ENCODE measurements at regions not wholly inside any gene's neighbourhood (a gene's known extent, or its start where the extent isn't known, plus 50 kb on each side); places are given as distances from the start of the nearest gene placed in this dataset.

GRCh38 chr11:103682318-103683184 lies 353.9 kb upstream of the DDI1 start:
- H3K9ac ChIP-seq (ENCODE audit: low read depth in 1 of 2, low read length in 2 of 2), result no peak overlapping the region
- peak; percentile 41 for DNase-seq (ENCODE audit: low spot score)
- no peak overlapping the region for H3K27ac ChIP-seq (ENCODE audit: low read depth in 1 of 2, low read length in 2 of 2)
- TF ChIP-seq HNF4A (conservative IDR thresholded peaks at IDR 0.05) (peak in 1 of 2 donors; percentile 6), NR2F2 (IDR thresholded peaks at IDR 0.05) (peak; percentile 83), CTCF (IDR thresholded peaks at IDR 0.05; ENCODE audit: low read depth, low read length, missing input control) (peak; percentile 66), HNF4G (IDR thresholded peaks at IDR 0.05) (no peak), RAD21 (IDR thresholded peaks at IDR 0.05) (peak; percentile 92)
- no peaks in the 10 kb centered on the region for H3K9me3 ChIP-seq (ENCODE audit: control insufficient read depth in 4 of 4, low read length in 3 of 4)
- 15% methylated on average over 8 of the region's 8 CpGs for WGBS
- H3K4me1 ChIP-seq (ENCODE audit: control insufficient read depth in 4 of 4, insufficient read depth in 4 of 4, low read length in 3 of 4), result no peaks in the 10 kb centered on the region
- H3K36me3 ChIP-seq (ENCODE audit: control insufficient read depth in 4 of 4, insufficient read depth in 3 of 4, low read depth in 1 of 4, low read length in 3 of 4), result no peaks in the 10 kb centered on the region
- no peaks in the 10 kb centered on the region for H3K27me3 ChIP-seq (ENCODE audit: control insufficient read depth in 4 of 4, insufficient read depth in 4 of 4, low read length in 3 of 4)
- H3K4me3 ChIP-seq (ENCODE audit: low read depth in 1 of 3, low read length in 3 of 3), result no peak overlapping the region

GRCh38 chr11:103683576-103683975 lies 352.9 kb upstream of the DDI1 start:
- 76% methylated on average over 2 of the region's 2 CpGs for WGBS
- Histone ChIP-seq H3K9me3 (ENCODE audit: control insufficient read depth in 4 of 4, low read length in 3 of 4) (no peaks in the 10 kb centered on the region), H3K9ac (ENCODE audit: low read depth in 1 of 2, low read length in 2 of 2) (no peak overlapping the region), H3K27me3 (ENCODE audit: control insufficient read depth in 4 of 4, insufficient read depth in 4 of 4, low read length in 3 of 4) (no peaks in the 10 kb centered on the region), H3K4me3 (ENCODE audit: low read depth in 1 of 3, low read length in 3 of 3) (no peak overlapping the region), H3K4me1 (ENCODE audit: control insufficient read depth in 4 of 4, insufficient read depth in 4 of 4, low read length in 3 of 4) (no peaks in the 10 kb centered on the region), H3K36me3 (ENCODE audit: control insufficient read depth in 4 of 4, insufficient read depth in 3 of 4, low read depth in 1 of 4, low read length in 3 of 4) (no peaks in the 10 kb centered on the region), H3K27ac (ENCODE audit: low read depth in 1 of 2, low read length in 2 of 2) (no peak overlapping the region)
- TF ChIP-seq REST (IDR thresholded peaks at IDR 0.05) (no peak), CTCF (IDR thresholded peaks at IDR 0.05; ENCODE audit: low read depth, low read length, missing input control) (no peak), NR2F2 (IDR thresholded peaks at IDR 0.05) (no peak), FOXA1 (IDR thresholded peaks at IDR 0.05) (no peak), EGR1 (IDR thresholded peaks at IDR 0.05; ENCODE audit: low read depth in 2 of 2) (no peak), TAF1 (conservative IDR thresholded peaks at IDR 0.05) (no peak), YY1 (IDR thresholded peaks at IDR 0.05) (no peak), HNF4G (IDR thresholded peaks at IDR 0.05) (no peak), GABPA (IDR thresholded peaks at IDR 0.05 in 1 of 2, conservative IDR thresholded peaks at IDR 0.05 in 1 of 2) (no peak), JUND (IDR thresholded peaks at IDR 0.05) (no peak), FOXA2 (IDR thresholded peaks at IDR 0.05) (no peak), ATF3 (IDR thresholded peaks at IDR 0.05) (no peak), SP1 (IDR thresholded peaks at IDR 0.05) (no peak), HNF4A (conservative IDR thresholded peaks at IDR 0.05) (no peak), RAD21 (IDR thresholded peaks at IDR 0.05) (no peak), MAX (IDR thresholded peaks at IDR 0.05) (no peak), ZBTB33 (IDR thresholded peaks at IDR 0.05) (no peak), RXRA (IDR thresholded peaks at IDR 0.05) (no peak)
- DNase-seq (ENCODE audit: low spot score), result no peak

Measured in liver (tissue), 8 donors.